Thyroid gland (tissue), 4 donors: ENCODE measurements at regions not wholly inside any gene's neighbourhood (a gene's known extent, or its start where the extent isn't known, plus 50 kb on each side); places are given as distances from the start of the nearest gene placed in this dataset.

Source experiments
- DNase-seq, 2 donors: peaks; one replicate each; pipeline ENCODE4 v3.0.0-alpha.2; 2019
- H3K27ac ChIP-seq, 3 donors: fragments of 200-600 bp; sonication (generic); 1 replicate in 2 of 3; 2 replicates in 1 of 3; pipeline ENCODE4 v1.5.1; 2016 to 2019; ENCODE audit warnings: mild to moderate bottlenecking in 1 of 3, moderate library complexity in 1 of 3
- H3K27me3 ChIP-seq: fragments of 200-600 bp; sonication (generic); one replicate; pipeline ENCODE4 v1.5.1; 2019
- H3K36me3 ChIP-seq, 2 donors: fragments of 200-600 bp; sonication (generic); one replicate each; pipeline ENCODE4 v1.5.1; 2016 to 2019
- H3K4me1 ChIP-seq, 2 donors: fragments of 200-600 bp; sonication (generic); one replicate each; pipeline ENCODE4 v1.5.1; 2017 to 2019
- H3K4me3 ChIP-seq, 3 donors: fragments of 200-600 bp; sonication (generic); replicated peaks in 1 of 3; 1 replicate in 2 of 3; 2 replicates in 1 of 3; pipeline ENCODE4 v1.5.1; 2016; ENCODE audit warnings: mild to moderate bottlenecking in 1 of 3
- H3K9me3 ChIP-seq: fragments of 200-600 bp; sonication (generic); one replicate; pipeline ENCODE4 v1.5.1; 2017
- POLR2A ChIP-seq, 2 donors: fragments of 450-650 bp; IDR thresholded peaks; one replicate each; pipeline ENCODE4 v1.6.1; 2017; ENCODE audit warnings: antibody characterized with exemption in 2 of 2, mild to moderate bottlenecking in 2 of 2, moderate library complexity in 1 of 2
- WGBS, 2 donors: methylation state at CpG; one replicate each; pipeline ENCODE4 v1.1.5; 2017; 5-methylcytosine and 5-hydroxymethylcytosine counted together
- intact Hi-C: fragments of 100-400 bp; cut with DNase I; formaldehyde crosslinking; loops from one replicate; pipeline ENCODE4 v1.15.1; 2023
- TF ChIP-seq, protein P1 (sequence below), 6 experiments: fragments of 200-600 bp in 3 of 6; fragments of 450-650 bp in 3 of 6; sonication (generic) in 3 of 6; IDR thresholded peaks; one replicate each; pipeline ENCODE4 v1.5.1; 2016 to 2019; ENCODE audit warnings: antibody characterized with exemption in 6 of 6, mild to moderate bottlenecking in 2 of 6, inconsistent platforms in 1 of 6, moderate library complexity in 1 of 6

DNA sequence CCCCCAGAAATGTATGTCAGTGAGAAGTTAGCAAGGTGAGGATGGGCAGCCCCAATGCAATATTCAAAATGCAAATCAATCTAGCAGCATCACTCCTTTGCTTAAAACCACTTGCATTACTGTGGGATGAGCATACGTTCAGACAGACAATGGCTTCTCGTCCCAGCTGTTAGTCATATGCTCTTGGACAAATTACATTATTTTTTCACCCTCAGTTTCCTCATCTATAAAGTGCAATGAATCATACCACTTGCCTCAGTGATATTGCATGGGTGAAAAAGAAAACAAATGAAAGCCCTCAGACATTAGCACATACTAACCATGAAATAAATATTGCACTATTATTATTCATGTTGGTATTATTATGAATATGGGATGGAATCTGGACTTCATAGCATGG is 132.3 kb downstream of the C12orf75 start:
- TF ChIP-seq POLR2A (IDR thresholded peaks at IDR 0.05): no peak
- TF ChIP-seq, protein P1, sequence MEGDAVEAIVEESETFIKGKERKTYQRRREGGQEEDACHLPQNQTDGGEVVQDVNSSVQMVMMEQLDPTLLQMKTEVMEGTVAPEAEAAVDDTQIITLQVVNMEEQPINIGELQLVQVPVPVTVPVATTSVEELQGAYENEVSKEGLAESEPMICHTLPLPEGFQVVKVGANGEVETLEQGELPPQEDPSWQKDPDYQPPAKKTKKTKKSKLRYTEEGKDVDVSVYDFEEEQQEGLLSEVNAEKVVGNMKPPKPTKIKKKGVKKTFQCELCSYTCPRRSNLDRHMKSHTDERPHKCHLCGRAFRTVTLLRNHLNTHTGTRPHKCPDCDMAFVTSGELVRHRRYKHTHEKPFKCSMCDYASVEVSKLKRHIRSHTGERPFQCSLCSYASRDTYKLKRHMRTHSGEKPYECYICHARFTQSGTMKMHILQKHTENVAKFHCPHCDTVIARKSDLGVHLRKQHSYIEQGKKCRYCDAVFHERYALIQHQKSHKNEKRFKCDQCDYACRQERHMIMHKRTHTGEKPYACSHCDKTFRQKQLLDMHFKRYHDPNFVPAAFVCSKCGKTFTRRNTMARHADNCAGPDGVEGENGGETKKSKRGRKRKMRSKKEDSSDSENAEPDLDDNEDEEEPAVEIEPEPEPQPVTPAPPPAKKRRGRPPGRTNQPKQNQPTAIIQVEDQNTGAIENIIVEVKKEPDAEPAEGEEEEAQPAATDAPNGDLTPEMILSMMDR (IDR thresholded peaks at IDR 0.05): no peak
- no peak overlapping the region for H3K27ac ChIP-seq
- H3K4me1 ChIP-seq: no peaks in the 10 kb centered on the region
- no peaks in the 10 kb centered on the region for H3K9me3 ChIP-seq
- no peaks in the 10 kb centered on the region for H3K36me3 ChIP-seq
- H3K4me3 ChIP-seq: no peak overlapping the region
- H3K27me3 ChIP-seq: no peaks in the 10 kb centered on the region
- no peak for DNase-seq
- WGBS, 2 donors: 93 to 97% methylated on average over 2 of the region's 2 CpGs
- intact Hi-C loops: no loop called here

DNA sequence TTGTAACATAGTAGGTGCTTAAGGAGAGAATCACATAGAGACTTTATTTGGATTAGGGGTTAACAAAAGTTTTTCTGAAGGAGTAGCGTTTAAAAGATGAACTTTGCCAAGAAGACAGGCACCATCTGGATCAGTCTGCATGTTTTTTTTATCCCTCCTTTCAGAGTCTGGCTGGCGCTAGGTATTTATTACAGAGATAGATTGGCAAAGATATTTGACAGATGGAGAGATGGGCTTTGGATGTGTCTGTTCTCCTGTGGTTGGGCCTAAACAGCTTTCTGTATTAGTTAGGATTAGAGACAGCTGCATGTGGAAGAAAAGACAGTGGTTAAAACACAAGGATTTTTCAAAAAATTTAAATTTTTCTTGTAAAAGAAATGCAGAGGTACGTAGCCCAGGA is 133.9 kb downstream of the C12orf75 start:
- no peak overlapping the region for H3K27ac ChIP-seq
- WGBS, 2 donors: 51 to 59% methylated on average over 3 of the region's 3 CpGs
- TF ChIP-seq, protein P1 (IDR thresholded peaks at IDR 0.05): no peak
- H3K4me3 ChIP-seq: no peak overlapping the region
- intact Hi-C loops: no loop called here
- no peaks in the 10 kb centered on the region for H3K9me3 ChIP-seq
- H3K4me1 ChIP-seq: no peaks in the 10 kb centered on the region
- no peak for DNase-seq
- H3K36me3 ChIP-seq: no peaks in the 10 kb centered on the region
- no peaks in the 10 kb centered on the region for H3K27me3 ChIP-seq

DNA sequence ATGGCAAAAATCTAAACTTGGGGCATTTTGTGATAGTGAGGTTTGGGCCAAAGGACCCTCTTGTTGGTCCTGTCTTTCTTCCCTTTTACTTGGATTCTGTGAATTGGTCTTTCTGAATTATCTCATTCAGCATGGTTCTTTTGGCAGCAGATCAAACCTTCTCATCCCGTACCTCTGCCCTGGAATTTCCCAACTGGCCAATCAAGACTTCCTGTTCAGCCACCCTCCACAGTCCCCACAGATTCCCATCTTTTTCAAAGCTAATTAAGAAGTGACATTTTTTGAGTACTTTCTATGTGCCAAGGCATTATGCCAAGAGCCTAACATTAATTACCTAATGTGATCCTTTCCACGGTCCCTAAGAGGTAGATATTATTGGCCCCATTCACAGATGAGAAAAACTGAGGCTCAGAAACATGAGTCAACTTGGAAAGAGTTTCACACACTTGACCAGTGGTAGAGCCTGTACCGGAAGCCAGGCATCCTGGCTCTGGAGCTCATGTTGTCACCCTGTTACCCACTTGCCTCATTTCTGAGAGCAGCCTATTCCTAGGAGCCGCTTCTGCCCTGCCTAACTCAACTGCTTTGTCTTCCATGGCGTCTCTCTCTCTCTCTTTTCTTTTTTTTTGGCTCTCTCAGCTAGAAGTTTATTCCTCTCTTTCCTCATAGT is 135.9 kb downstream of the C12orf75 start:
- Histone ChIP-seq H3K27ac (peak overlapping the region in 1 of 3 donors; percentile 17), H3K36me3 (no peaks in the 10 kb centered on the region), H3K9me3 (no peaks in the 10 kb centered on the region), H3K4me1 (no peaks in the 10 kb centered on the region), H3K27me3 (no peaks in the 10 kb centered on the region), H3K4me3 (no peak overlapping the region)
- no peak for TF ChIP-seq POLR2A (IDR thresholded peaks at IDR 0.05)
- TF ChIP-seq, protein P1 (IDR thresholded peaks at IDR 0.05): no peak
- WGBS, 2 donors: 77 to 83% methylated on average over 5 of the region's 5 CpGs
- DNase-seq: no peak
- intact Hi-C loops: no loop called here

DNA sequence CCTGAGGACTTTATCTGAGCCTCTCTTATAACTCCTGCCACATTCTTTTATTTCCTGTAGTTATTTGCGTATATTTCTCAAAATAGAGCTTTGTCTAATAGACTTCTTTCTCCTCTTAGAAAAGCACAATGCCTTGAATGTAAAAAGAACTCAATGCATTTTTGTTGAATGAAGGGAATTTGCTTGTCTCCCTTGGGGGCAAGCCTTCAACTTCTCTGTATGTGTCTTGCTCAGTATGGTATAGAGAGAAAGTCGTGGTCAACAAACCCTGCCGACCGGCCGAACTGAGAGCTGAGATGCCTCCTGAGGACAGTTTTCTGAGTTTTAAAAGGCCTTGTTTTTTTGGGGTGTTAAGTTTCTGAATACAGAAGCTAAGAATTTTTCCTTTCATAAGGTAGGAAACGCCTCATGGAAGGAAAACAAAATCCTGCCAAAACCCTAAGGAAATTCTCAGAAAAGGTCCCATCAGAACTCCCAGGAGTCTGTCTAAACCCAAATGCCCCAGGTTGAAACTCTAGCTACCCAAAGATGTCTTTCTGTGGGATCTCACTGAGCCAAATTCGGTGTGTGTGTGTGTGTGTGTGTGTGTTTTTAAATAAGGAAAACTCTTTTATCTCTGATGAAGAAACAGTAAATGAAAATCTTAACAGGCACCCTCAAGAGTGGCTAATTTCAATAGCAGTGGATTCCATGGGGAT is 136.6 kb downstream of the C12orf75 start:
- H3K4me3 ChIP-seq: no peak overlapping the region
- H3K4me1 ChIP-seq: no peaks in the 10 kb centered on the region
- no peaks in the 10 kb centered on the region for H3K27me3 ChIP-seq
- DNase-seq: no peak
- H3K9me3 ChIP-seq: no peaks in the 10 kb centered on the region
- intact Hi-C loops: no loop called here
- TF ChIP-seq, protein P1 (IDR thresholded peaks at IDR 0.05): no peak
- TF ChIP-seq POLR2A (IDR thresholded peaks at IDR 0.05): no peak
- WGBS, 2 donors: 73 to 86% methylated on average over 7 of the region's 7 CpGs
- H3K36me3 ChIP-seq: no peaks in the 10 kb centered on the region
- peak overlapping the region in 1 of 3 donors; percentile 17 for H3K27ac ChIP-seq

DNA sequence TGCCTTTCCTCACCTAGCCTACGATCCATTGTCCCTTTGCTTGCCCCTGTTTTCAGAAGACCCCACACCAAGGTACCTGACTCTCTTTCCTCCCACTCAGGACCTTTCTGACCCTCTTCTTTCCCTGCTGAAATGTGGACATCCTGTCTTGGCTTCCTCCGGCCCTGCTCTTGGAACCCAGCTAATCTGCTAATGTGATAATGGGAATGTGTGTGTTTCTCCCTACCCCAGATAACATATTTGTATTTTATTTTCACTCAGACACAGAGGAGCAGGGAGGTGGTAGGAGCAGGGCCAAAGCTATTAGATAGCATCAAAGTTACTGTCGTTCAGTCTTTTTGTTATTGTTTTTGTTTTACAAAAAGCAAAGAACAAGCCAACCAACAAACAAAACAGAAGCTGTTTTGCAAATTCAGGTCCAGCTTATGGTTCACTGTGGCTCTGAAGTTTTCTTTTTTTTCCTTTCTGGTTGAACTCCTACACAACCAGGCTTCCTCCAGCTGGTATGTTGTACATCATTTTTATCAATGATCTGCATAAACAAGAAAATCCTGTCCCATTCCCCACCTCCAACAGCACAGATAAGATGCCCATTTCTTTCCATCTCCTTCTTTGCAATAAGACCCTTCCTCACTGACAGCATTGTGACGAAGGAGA is 137.3 kb downstream of the C12orf75 start:
- Histone ChIP-seq H3K36me3 (no peaks in the 10 kb centered on the region), H3K27ac (peak overlapping the region in 1 of 3 donors; percentile 6), H3K4me3 (no peak overlapping the region), H3K4me1 (no peaks in the 10 kb centered on the region), H3K9me3 (no peaks in the 10 kb centered on the region), H3K27me3 (no peaks in the 10 kb centered on the region)
- 75 to 76% methylated on average over 4 of the region's 4 CpGs for WGBS, 2 donors
- intact Hi-C loops: no loop called here
- no peak for TF ChIP-seq POLR2A (IDR thresholded peaks at IDR 0.05)
- TF ChIP-seq, protein P1 (IDR thresholded peaks at IDR 0.05): no peak
- DNase-seq: no peak
